HCT116 (cell line): ENCODE measurements at regions not wholly inside any gene's neighbourhood (a gene's known extent, or its start where the extent isn't known, plus 50 kb on each side); places are given as distances from the start of the nearest gene placed in this dataset.

Source experiments
- ATAC-seq: fragments of 200-7000 bp; cut with Tn5 transposase; 2 replicates; pipeline ENCODE4 v1.9.1; 2020; ENCODE audit warnings: mild to moderate bottlenecking, moderate library complexity
- BruUV-seq: library from RNA; stranded (reverse); fragments of 400-500 nt; replicated peaks from 2 replicates; lab custom pipeline; 2021; lab: Mats Ljungman, UMichigan
- CTCF ChIA-PET: fragments of 300-600 bp; sonication (Branson Sonifier 250); formaldehyde crosslinking; loops from one replicate; lab custom pipeline; 2021; ENCODE audit warnings: antibody characterized with exemption; lab: Charles Lee
- POLR2A ChIA-PET: fragments of 300-600, 350-600 bp; sonication (Branson Sonifier 250); formaldehyde crosslinking; loops from one replicate; lab custom pipeline; 2021; ENCODE audit warnings: antibody characterized with exemption; lab: Charles Lee
- RAD21 ChIA-PET, 2 experiments: fragments of 300-600 bp; sonication (Branson Sonifier 250); formaldehyde crosslinking; loops; one replicate each; lab custom pipeline; 2023; ENCODE audit warnings: low total read pairs in 2 of 2; ENCODE audit not compliant: uncharacterized antibody in 2 of 2, unreplicated experiment in 2 of 2, low non-redundant PET in 1 of 2; lab: Charles Lee
- DNase-seq: peaks from one replicate; pipeline ENCODE4 v3.0.0-alpha.2; 2010; ENCODE audit warnings: low read depth, low spot score
- H2AFZ ChIP-seq: fragments of 200-600 bp; shearing (Covaris generic), sonication (generic); 2 replicates; pipeline ENCODE4 v1.6.1; 2017; ENCODE audit warnings: low read depth, mixed run types, mixed read lengths, antibody characterized with exemption, low read length; ENCODE audit not compliant: poor library complexity, severe bottlenecking
- H3K27ac ChIP-seq: 2 replicates; pipeline ENCODE4 v1.5.1; 2012; ENCODE audit warnings: low read depth, low read length
- H3K27me3 ChIP-seq: fragments of 200-600 bp; sonication (generic); 2 replicates; pipeline ENCODE4 v1.6.1; 2016; ENCODE audit warnings: mixed run types, low read length, mixed read lengths; ENCODE audit not compliant: insufficient read depth
- H3K36me3 ChIP-seq, 2 experiments: fragments of 200-500 bp in 1 of 2; fragments of 200-600 bp in 1 of 2; sonication (Bioruptor generic) in 1 of 2; sonication (generic) in 1 of 2; 2 replicates each; pipeline versions ENCODE4 v1.5.1 to v1.6.1; 2014 to 2016; ENCODE audit warnings: low read length in 2 of 2, inconsistent platforms in 1 of 2, mixed read lengths in 1 of 2, mixed run types in 1 of 2; ENCODE audit not compliant: insufficient read depth in 2 of 2, control insufficient read depth in 1 of 2
- H3K4me1 ChIP-seq, 2 experiments: fragments of 200-600 bp in 1 of 2; sonication (generic) in 1 of 2; 2 replicates each; pipeline versions ENCODE4 v1.5.1 to v1.6.1; 2012 to 2017; ENCODE audit warnings: low read length in 2 of 2, inconsistent platforms in 1 of 2, mild to moderate bottlenecking in 1 of 2, mixed read lengths in 1 of 2, mixed run types in 1 of 2, moderate library complexity in 1 of 2; ENCODE audit not compliant: insufficient read depth in 2 of 2, control insufficient read depth in 1 of 2
- H3K4me2 ChIP-seq: fragments of 200-600 bp; sonication (generic); 2 replicates; pipeline ENCODE4 v1.6.1; 2017; ENCODE audit warnings: mixed run types, low read length, mixed read lengths
- H3K4me3 ChIP-seq, 2 experiments: fragments of 200-600 bp in 1 of 2; sonication (generic) in 1 of 2; replicated peaks in 1 of 2; 2 replicates each; pipeline ENCODE4 v1.5.1; 2011 to 2016; ENCODE audit warnings: low read length in 2 of 2, control low read depth in 1 of 2, low read depth in 1 of 2, mild to moderate bottlenecking in 1 of 2, mixed read lengths in 1 of 2, mixed run types in 1 of 2
- H3K79me2 ChIP-seq: fragments of 200-600 bp; sonication (generic); 2 replicates; pipeline ENCODE4 v1.6.1; 2017; ENCODE audit warnings: mild to moderate bottlenecking, mixed run types, low read length, moderate library complexity, mixed read lengths; ENCODE audit not compliant: insufficient read depth
- H3K9ac ChIP-seq: fragments of 200-600 bp; sonication (generic); 2 replicates; pipeline ENCODE4 v1.6.1; 2016; ENCODE audit warnings: low read length, mixed read lengths
- H3K9me2 ChIP-seq: fragments of 200-600 bp; sonication (generic), shearing (Covaris generic); 2 replicates; pipeline ENCODE4 v1.6.1; 2017; ENCODE audit warnings: mixed run types, mild to moderate bottlenecking, moderate library complexity; ENCODE audit not compliant: insufficient read depth
- H3K9me3 ChIP-seq, 2 experiments: fragments of 200-500 bp in 1 of 2; fragments of 200-600 bp in 1 of 2; sonication (Bioruptor generic) in 1 of 2; sonication (generic) in 1 of 2; 2 replicates each; pipeline ENCODE4 v1.6.1; 2014 to 2017; ENCODE audit warnings: low read length in 2 of 2, mixed read lengths in 2 of 2, inconsistent platforms in 1 of 2, low read depth in 1 of 2, mild to moderate bottlenecking in 1 of 2, mixed run types in 1 of 2, moderate library complexity in 1 of 2; ENCODE audit not compliant: control insufficient read depth in 1 of 2, insufficient read depth in 1 of 2
- H4K20me1 ChIP-seq: fragments of 200-600 bp; sonication (generic), shearing (Covaris generic); 2 replicates; pipeline ENCODE4 v1.6.1; 2017; ENCODE audit warnings: mixed run types, mild to moderate bottlenecking, moderate library complexity; ENCODE audit not compliant: insufficient read depth
- CBX3 ChIP-seq: IDR thresholded peaks from 2 replicates; pipeline ENCODE4 v1.6.1; 2012; ENCODE audit warnings: low read depth
- CEBPB ChIP-seq: IDR thresholded peaks from 2 replicates; pipeline ENCODE4 v1.6.1; 2012; ENCODE audit warnings: low read depth
- ELF1 ChIP-seq: IDR thresholded peaks from 2 replicates; pipeline ENCODE4 v1.6.1; 2012; ENCODE audit warnings: low read depth, borderline replicate concordance
- EZH2 ChIP-seq: fragments of 200-600 bp; sonication (generic); IDR thresholded peaks from 2 replicates; pipeline ENCODE4 v1.6.1; 2017; ENCODE audit warnings: antibody characterized with exemption, mixed run types
- EZH2phosphoT487 ChIP-seq: fragments of 200-600 bp; IDR thresholded peaks from 2 replicates; pipeline ENCODE4 v1.6.1; 2018; ENCODE audit warnings: antibody characterized with exemption, borderline replicate concordance
- FOSL1 ChIP-seq: IDR thresholded peaks from 2 replicates; pipeline ENCODE4 v1.6.1; 2012; ENCODE audit warnings: low read depth
- JUND ChIP-seq: IDR thresholded peaks from 2 replicates; pipeline ENCODE4 v1.6.1; 2012
- POLR2A ChIP-seq: IDR thresholded peaks from 2 replicates; pipeline ENCODE4 v1.7.0; 2011; ENCODE audit warnings: borderline replicate concordance; ENCODE audit not compliant: insufficient read depth, insufficient read length; ENCODE audit errors: extremely low read depth
- POLR2AphosphoS5 ChIP-seq: IDR thresholded peaks from 2 replicates; pipeline ENCODE4 v1.6.1; 2011; ENCODE audit warnings: mild to moderate bottlenecking, low read depth, low read length, moderate library complexity
- RAD21 ChIP-seq: IDR thresholded peaks from 2 replicates; pipeline ENCODE4 v1.6.1; 2012; ENCODE audit warnings: low read depth, mild to moderate bottlenecking
- SIN3A ChIP-seq: IDR thresholded peaks from 2 replicates; pipeline ENCODE4 v1.6.1; 2012; ENCODE audit warnings: low read depth
- SP1 ChIP-seq: IDR thresholded peaks from 2 replicates; pipeline ENCODE4 v1.6.1; 2012; ENCODE audit warnings: low read depth
- TCF7L2 ChIP-seq: IDR thresholded peaks from 2 replicates; pipeline ENCODE4 v1.7.0; 2011; ENCODE audit warnings: borderline replicate concordance, inconsistent platforms; ENCODE audit not compliant: insufficient read depth, insufficient read length; ENCODE audit errors: extremely low read depth
- YY1 ChIP-seq: IDR thresholded peaks from 2 replicates; pipeline ENCODE4 v1.6.1; 2011; ENCODE audit warnings: low read length, low read depth, moderate library complexity, mild to moderate bottlenecking; ENCODE audit not compliant: insufficient replicate concordance; ENCODE audit errors: extremely low read depth
- ZFX ChIP-seq: fragments of 450-650 bp; IDR thresholded peaks from 2 replicates; pipeline ENCODE4 v1.6.1; 2017
- ZNF274 ChIP-seq: fragments of 200-500 bp; sonication (Bioruptor generic); IDR thresholded peaks from 2 replicates; pipeline ENCODE4 v1.6.1; 2014; ENCODE audit warnings: mild to moderate bottlenecking, low read depth, low read length, inconsistent platforms
- intact Hi-C: fragments of 100-400 bp; cut with micrococcal nuclease; formaldehyde crosslinking; loops from 2 replicates; pipeline ENCODE4 v1.10.0; 2022
- TF ChIP-seq, protein P1 (sequence below): IDR thresholded peaks from 2 replicates; pipeline ENCODE4 v1.6.1; 2011; ENCODE audit warnings: mild to moderate bottlenecking, low read length, moderate library complexity; ENCODE audit not compliant: insufficient replicate concordance; ENCODE audit errors: extremely low read depth
- TF ChIP-seq, protein P2 (sequence below): IDR thresholded peaks from 2 replicates; pipeline ENCODE4 v1.6.1; 2012
- TF ChIP-seq, protein P3 (sequence below): IDR thresholded peaks from 2 replicates; pipeline ENCODE4 v1.6.1; 2012; ENCODE audit warnings: low read depth
- TF ChIP-seq, protein P4 (sequence below): IDR thresholded peaks from 2 replicates; pipeline ENCODE4 v1.6.1; 2012

DNA sequence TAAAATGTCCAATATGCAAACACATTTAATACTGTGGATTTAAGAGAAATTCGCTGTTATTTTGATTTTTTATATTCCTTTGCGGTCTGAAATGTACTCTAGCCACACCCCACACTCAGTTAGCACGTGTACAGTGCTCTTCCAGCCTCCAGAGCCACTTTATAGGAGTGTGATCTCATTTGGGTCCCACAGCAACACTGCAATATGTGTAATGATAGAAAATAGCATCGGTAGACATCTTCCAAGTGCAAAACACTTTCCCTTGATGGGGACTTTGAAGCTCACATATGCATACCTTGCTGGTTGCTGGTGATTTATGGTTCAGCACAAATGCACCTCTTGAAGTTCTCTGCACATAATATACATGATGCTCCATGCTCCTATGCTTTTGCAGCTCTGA, 148.3 kb downstream of the GAS1 start (continued):
- TF ChIP-seq, protein P1, sequence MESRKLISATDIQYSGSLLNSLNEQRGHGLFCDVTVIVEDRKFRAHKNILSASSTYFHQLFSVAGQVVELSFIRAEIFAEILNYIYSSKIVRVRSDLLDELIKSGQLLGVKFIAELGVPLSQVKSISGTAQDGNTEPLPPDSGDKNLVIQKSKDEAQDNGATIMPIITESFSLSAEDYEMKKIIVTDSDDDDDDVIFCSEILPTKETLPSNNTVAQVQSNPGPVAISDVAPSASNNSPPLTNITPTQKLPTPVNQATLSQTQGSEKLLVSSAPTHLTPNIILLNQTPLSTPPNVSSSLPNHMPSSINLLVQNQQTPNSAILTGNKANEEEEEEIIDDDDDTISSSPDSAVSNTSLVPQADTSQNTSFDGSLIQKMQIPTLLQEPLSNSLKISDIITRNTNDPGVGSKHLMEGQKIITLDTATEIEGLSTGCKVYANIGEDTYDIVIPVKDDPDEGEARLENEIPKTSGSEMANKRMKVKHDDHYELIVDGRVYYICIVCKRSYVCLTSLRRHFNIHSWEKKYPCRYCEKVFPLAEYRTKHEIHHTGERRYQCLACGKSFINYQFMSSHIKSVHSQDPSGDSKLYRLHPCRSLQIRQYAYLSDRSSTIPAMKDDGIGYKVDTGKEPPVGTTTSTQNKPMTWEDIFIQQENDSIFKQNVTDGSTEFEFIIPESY = no peak
- TF ChIP-seq TCF7L2 (no peak), CEBPB (no peak), POLR2A (no peak), ZNF274 (no peak), JUND (no peak), EZH2 (no peak), RAD21 (no peak), SP1 (no peak)

DNA sequence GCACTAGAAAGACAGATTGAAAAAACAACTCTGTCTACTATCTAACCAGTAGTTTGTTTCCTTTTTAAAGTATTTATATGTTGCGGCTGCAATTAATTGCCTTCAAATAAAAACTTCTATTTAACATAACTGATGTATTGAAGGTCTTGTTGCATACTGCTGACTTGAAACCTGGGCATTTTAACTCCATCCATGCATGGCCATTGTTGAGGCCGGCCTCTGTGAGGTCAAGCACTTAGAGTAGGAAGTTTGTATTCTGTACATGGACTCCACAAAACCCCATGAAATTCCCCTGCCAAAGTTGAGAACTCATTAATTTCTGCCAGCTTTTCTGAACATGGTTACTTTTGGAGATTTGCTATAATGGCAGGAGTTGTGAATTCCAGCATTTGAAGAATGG, 150.6 kb downstream of the GAS1 start:
- Histone ChIP-seq H3K27ac (no peak overlapping the region), H3K36me3 (no peaks in the 10 kb centered on the region), H2AFZ (no peak overlapping the region), H3K4me1 (peaks cover 4 to 9% of the 10 kb centered on the region in 2 experiments; a peak in 3 of 4 replicates), H3K4me2 (no peak overlapping the region), H3K9me2 (no peaks in the 10 kb centered on the region), H4K20me1 (no peaks in the 10 kb centered on the region), H3K9me3 (no peaks in the 10 kb centered on the region), H3K9ac (no peak overlapping the region), H3K27me3 (peaks cover 15% of the 10 kb centered on the region; the same call in 1 of the 2 replicates), H3K79me2 (no peaks in the 10 kb centered on the region), H3K4me3 (no peak overlapping the region)
- intact Hi-C loops = no loop called here
- DNase-seq = no peak
- CTCF ChIA-PET = no interaction called here
- POLR2A ChIA-PET = no interaction called here
- ATAC-seq = no peak
- RAD21 ChIA-PET = no interaction called here
- TF ChIP-seq ELF1 (no peak), CEBPB (no peak), RAD21 (no peak), CBX3 (no peak), ZFX (no peak), YY1 (no peak), TCF7L2 (no peak), EZH2phosphoT487 (no peak), POLR2AphosphoS5 (no peak), SIN3A (no peak), EZH2 (no peak), FOSL1 (no peak), POLR2A (no peak)
- TF ChIP-seq, protein P2, sequence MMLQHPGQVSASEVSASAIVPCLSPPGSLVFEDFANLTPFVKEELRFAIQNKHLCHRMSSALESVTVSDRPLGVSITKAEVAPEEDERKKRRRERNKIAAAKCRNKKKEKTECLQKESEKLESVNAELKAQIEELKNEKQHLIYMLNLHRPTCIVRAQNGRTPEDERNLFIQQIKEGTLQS = no peak
- TF ChIP-seq, protein P3, sequence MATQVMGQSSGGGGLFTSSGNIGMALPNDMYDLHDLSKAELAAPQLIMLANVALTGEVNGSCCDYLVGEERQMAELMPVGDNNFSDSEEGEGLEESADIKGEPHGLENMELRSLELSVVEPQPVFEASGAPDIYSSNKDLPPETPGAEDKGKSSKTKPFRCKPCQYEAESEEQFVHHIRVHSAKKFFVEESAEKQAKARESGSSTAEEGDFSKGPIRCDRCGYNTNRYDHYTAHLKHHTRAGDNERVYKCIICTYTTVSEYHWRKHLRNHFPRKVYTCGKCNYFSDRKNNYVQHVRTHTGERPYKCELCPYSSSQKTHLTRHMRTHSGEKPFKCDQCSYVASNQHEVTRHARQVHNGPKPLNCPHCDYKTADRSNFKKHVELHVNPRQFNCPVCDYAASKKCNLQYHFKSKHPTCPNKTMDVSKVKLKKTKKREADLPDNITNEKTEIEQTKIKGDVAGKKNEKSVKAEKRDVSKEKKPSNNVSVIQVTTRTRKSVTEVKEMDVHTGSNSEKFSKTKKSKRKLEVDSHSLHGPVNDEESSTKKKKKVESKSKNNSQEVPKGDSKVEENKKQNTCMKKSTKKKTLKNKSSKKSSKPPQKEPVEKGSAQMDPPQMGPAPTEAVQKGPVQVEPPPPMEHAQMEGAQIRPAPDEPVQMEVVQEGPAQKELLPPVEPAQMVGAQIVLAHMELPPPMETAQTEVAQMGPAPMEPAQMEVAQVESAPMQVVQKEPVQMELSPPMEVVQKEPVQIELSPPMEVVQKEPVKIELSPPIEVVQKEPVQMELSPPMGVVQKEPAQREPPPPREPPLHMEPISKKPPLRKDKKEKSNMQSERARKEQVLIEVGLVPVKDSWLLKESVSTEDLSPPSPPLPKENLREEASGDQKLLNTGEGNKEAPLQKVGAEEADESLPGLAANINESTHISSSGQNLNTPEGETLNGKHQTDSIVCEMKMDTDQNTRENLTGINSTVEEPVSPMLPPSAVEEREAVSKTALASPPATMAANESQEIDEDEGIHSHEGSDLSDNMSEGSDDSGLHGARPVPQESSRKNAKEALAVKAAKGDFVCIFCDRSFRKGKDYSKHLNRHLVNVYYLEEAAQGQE = no peak
- TF ChIP-seq, protein P4, sequence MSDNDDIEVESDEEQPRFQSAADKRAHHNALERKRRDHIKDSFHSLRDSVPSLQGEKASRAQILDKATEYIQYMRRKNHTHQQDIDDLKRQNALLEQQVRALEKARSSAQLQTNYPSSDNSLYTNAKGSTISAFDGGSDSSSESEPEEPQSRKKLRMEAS = no peak
- no TSS peak for BruUV-seq
